GM12878 (cell line): ENCODE measurements at regions not wholly inside any gene's neighbourhood (a gene's known extent, or its start where the extent isn't known, plus 50 kb on each side); places are given as distances from the start of the nearest gene placed in this dataset.

Experiments
- ATAC-seq: fragments of 200-7000 bp; cut with Tn5 transposase; 3 replicates; pipeline ENCODE4 v1.9.1; 2020; ENCODE audit warnings: mild to moderate bottlenecking, moderate library complexity
- BruUV-seq: library from RNA; stranded (reverse); fragments of 400-500 nt; replicated peaks from 2 replicates; lab custom pipeline; 2021; lab: Mats Ljungman, UMichigan
- CTCF ChIA-PET: fragments of 300-600 bp; sonication (Branson Sonifier 250); formaldehyde crosslinking; extraction: SDS; loops from one replicate; lab custom pipeline; 2021; ENCODE audit warnings: inconsistent platforms; lab: Yijun Ruan, JAX
- POLR2A ChIA-PET: fragments of 350-600 bp; formaldehyde crosslinking; extraction: SDS; loops from one replicate; lab custom pipeline; 2021; ENCODE audit warnings: inconsistent platforms; lab: Charles Lee
- RAD21 ChIA-PET: fragments of 300-600 bp; sonication (Branson Sonifier 250); formaldehyde crosslinking; loops from one replicate; lab custom pipeline; 2023; ENCODE audit warnings: antibody characterized with exemption; ENCODE audit not compliant: unreplicated experiment; lab: Charles Lee
- SMC1A ChIA-PET: fragments of 300-600 bp; sonication (Branson Sonifier 250); formaldehyde crosslinking; loops from one replicate; lab custom pipeline; 2023; ENCODE audit not compliant: unreplicated experiment, uncharacterized antibody; lab: Charles Lee
- DNase-seq: peaks from one replicate; pipeline ENCODE4 v3.0.0-alpha.2; 2011; ENCODE audit warnings: low read depth, low spot score
- FAIRE-seq: peaks from 3 replicates; lab custom pipeline; 2011; peaks lifted over from hg19 to GRCh38; lab: Jason Lieb, UNC
- H2AFZ ChIP-seq: 2 replicates; pipeline ENCODE4 v1.6.0; 2011; ENCODE audit warnings: low read depth, low read length, control low read depth; ENCODE audit not compliant: control insufficient read depth
- H3K27ac ChIP-seq: 2 replicates; pipeline ENCODE4 v1.5.1; 2011; ENCODE audit warnings: control low read depth; ENCODE audit not compliant: control insufficient read depth, insufficient read depth
- H3K27me3 ChIP-seq, 2 experiments: replicated peaks in 1 of 2; 2 replicates each; pipeline versions ENCODE4 v1.6.0 to v1.6.1; 2011; ENCODE audit warnings: low read length in 1 of 2; ENCODE audit not compliant: control insufficient read depth in 2 of 2, insufficient read depth in 2 of 2
- H3K36me3 ChIP-seq, 2 experiments: 2 replicates each; pipeline ENCODE4 v1.5.1; 2011; ENCODE audit warnings: low read length in 1 of 2; ENCODE audit not compliant: control insufficient read depth in 2 of 2, insufficient read depth in 2 of 2
- H3K4me1 ChIP-seq: 2 replicates; pipeline ENCODE4 v1.6.1; 2011; ENCODE audit warnings: mild to moderate bottlenecking, low read length, moderate library complexity, mixed read lengths; ENCODE audit not compliant: control insufficient read depth, insufficient read depth
- H3K4me2 ChIP-seq: 2 replicates; pipeline ENCODE4 v1.6.0; 2011; ENCODE audit warnings: control low read depth; ENCODE audit not compliant: control insufficient read depth, insufficient read depth
- H3K4me3 ChIP-seq: fragments of 200-600 bp; sonication (generic); 2 replicates; pipeline ENCODE4 v1.5.1; 2016
- H3K79me2 ChIP-seq: 2 replicates; pipeline ENCODE4 v1.6.0; 2011; ENCODE audit warnings: low read length; ENCODE audit not compliant: control insufficient read depth, insufficient read depth
- H3K9ac ChIP-seq: 2 replicates; pipeline ENCODE4 v1.8.0; 2011; ENCODE audit warnings: low read length, control low read depth, mixed read lengths; ENCODE audit not compliant: control insufficient read depth, insufficient read depth
- H3K9me3 ChIP-seq: replicated peaks from 3 replicates; pipeline ENCODE4 v1.5.1; 2011; ENCODE audit warnings: mild to moderate bottlenecking, low read length; ENCODE audit not compliant: control insufficient read depth, insufficient read depth
- H4K20me1 ChIP-seq: 2 replicates; pipeline ENCODE4 v1.6.0; 2011; ENCODE audit not compliant: control insufficient read depth, insufficient read depth
- FOS ChIP-seq: IDR thresholded peaks from 3 replicates; pipeline ENCODE4 v1.6.1; 2011; ENCODE audit warnings: borderline replicate concordance; ENCODE audit not compliant: insufficient read length; ENCODE audit errors: extremely low read depth
- MEF2B ChIP-seq: fragments of 450-650 bp; IDR thresholded peaks from 2 replicates; pipeline ENCODE4 v1.6.1; 2018; ENCODE audit warnings: mild to moderate bottlenecking, moderate library complexity; ENCODE audit not compliant: partially characterized antibody, poor library complexity, severe bottlenecking
- MYB ChIP-seq: fragments of 150-350 bp; IDR thresholded peaks from 2 replicates; pipeline ENCODE4 v1.6.1; 2014; ENCODE audit warnings: mild to moderate bottlenecking, low read depth, low read length, borderline replicate concordance
- NBN ChIP-seq: fragments of 450-650 bp; IDR thresholded peaks from 2 replicates; pipeline ENCODE4 v1.6.1; 2016
- RB1 ChIP-seq: fragments of 450-650 bp; formaldehyde crosslinking; IDR thresholded peaks from 2 replicates; pipeline ENCODE4 v1.6.1; 2017; ENCODE audit warnings: mild to moderate bottlenecking, borderline replicate concordance
- STAT3 ChIP-seq: IDR thresholded peaks from 2 replicates; pipeline ENCODE4 v1.6.1; 2011; ENCODE audit warnings: low read depth, low read length, improper control_type of control experiment
- TCF7 ChIP-seq: IDR thresholded peaks from 2 replicates; pipeline ENCODE4 v1.6.1; 2014; ENCODE audit warnings: antibody characterized with exemption, borderline replicate concordance
- WRNIP1 ChIP-seq: IDR thresholded peaks from 2 replicates; pipeline ENCODE4 v1.6.1; 2011; ENCODE audit warnings: low read depth, low read length, improper control_type of control experiment, borderline replicate concordance
- WGBS: methylation state at CpG from one replicate; pipeline ENCODE4 v1.1.6; 2016; ENCODE audit warnings: low lambda C conversion rate; ENCODE audit not compliant: insufficient replicate concordance, insufficient coverage; ENCODE audit errors: missing lambda C conversion rate; 5-methylcytosine and 5-hydroxymethylcytosine counted together
- in situ Hi-C: fragments of 300-500 bp; cut with MboI; formaldehyde crosslinking; loops from 9 replicates; pipeline ENCODE4 v1.14.3; 2018; ENCODE audit warnings: mixed read lengths
- intact Hi-C: fragments of 100-400 bp; cut with micrococcal nuclease; formaldehyde crosslinking; loops from one replicate; pipeline ENCODE4 v1.14.2; 2022; ENCODE audit not compliant: unreplicated experiment

DNA sequence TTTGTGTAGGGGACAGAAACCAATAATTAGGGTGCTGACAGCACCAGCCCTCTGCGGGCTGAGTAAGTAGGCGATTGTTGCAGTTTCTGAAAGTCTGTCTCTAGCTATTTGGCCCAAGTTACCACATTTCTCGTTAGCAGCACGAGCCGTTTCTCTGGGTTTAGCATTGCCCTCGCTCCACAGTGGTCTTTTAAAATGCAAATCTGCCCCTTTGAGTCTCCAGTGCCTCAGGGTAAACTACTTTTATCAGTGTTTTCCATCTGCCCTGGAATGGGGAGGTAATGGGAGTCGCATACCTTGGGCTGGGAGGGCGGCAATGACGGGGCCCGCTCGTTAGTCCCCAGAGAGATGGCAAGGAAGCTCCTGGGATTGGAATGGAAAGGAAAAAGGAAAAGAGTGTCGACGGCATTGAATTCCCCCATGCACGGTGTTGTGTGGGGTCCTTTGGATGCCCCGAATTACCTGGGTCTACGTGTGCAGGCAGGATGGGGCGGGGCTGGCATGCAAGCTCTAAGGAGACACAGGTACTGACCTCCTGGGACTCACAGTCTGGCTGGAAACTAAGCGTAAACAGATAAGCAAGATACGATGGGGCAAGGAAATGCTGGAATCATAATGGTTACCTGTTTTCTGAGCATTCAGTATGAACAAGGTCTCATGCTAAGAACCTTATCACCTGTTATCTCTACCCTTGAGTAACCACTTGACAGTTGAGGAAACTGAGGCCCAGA, 131.8 kb upstream of the MAP1LC3B2 start:
- no peak overlapping the region for H3K27ac ChIP-seq
- no peak for DNase-seq
- H3K4me3 ChIP-seq, result no peak overlapping the region
- intact Hi-C loops (no loop called here), in situ Hi-C loops (no loop called here)
- no peaks in the 10 kb centered on the region; the same call in 1 of the 2 replicates for H4K20me1 ChIP-seq
- SMC1A ChIA-PET, result no interaction called here
- BruUV-seq, result no TSS peak
- no peaks in the 10 kb centered on the region; a peak in 2 of 4 replicates for H3K27me3 ChIP-seq
- H3K4me1 ChIP-seq, result no peaks in the 10 kb centered on the region
- H3K4me2 ChIP-seq, result no peak overlapping the region
- CTCF ChIA-PET, result no interaction called here
- RAD21 ChIA-PET, result no interaction called here
- H2AFZ ChIP-seq, result no peak overlapping the region
- 58% methylated on average over 18 of the region's 19 CpGs for WGBS
- no peaks in the 10 kb centered on the region for H3K79me2 ChIP-seq
- H3K9ac ChIP-seq, result no peak overlapping the region
- no peaks in the 10 kb centered on the region for H3K36me3 ChIP-seq
- POLR2A ChIA-PET, result no interaction called here
- no peak; the same call in 2 of the 3 replicates for ATAC-seq
- no peak for TF ChIP-seq RB1
- no peak for TF ChIP-seq MEF2B
- no peak for TF ChIP-seq WRNIP1
- TF ChIP-seq MYB, result no peak
- no peak for TF ChIP-seq NBN
- no peak for TF ChIP-seq TCF7
- TF ChIP-seq FOS, result no peak
- TF ChIP-seq STAT3, result no peak
- TF ChIP-seq, all 136 proteins: peak for 0
- no peak for FAIRE-seq
- no peaks in the 10 kb centered on the region; the same call in 2 of the 3 replicates for H3K9me3 ChIP-seq
